IMR-90 (cell line): ENCODE measurements at regions not wholly inside any gene's neighbourhood (a gene's known extent, or its start where the extent isn't known, plus 50 kb on each side); places are given as distances from the start of the nearest gene placed in this dataset.

Experiments
- ATAC-seq: fragments of 200-7000 bp; cut with Tn5 transposase; 2 replicates; pipeline ENCODE4 v1.9.1; 2020; ENCODE audit warnings: low read depth, mild to moderate bottlenecking, moderate library complexity
- BruUV-seq: library from RNA; stranded (reverse); fragments of 400-500 nt; replicated peaks from 2 replicates; lab custom pipeline; 2021; lab: Mats Ljungman, UMichigan
- CTCF ChIA-PET: fragments of 300-600 bp; formaldehyde crosslinking; extraction: SDS; loops from one replicate; lab custom pipeline; 2021; ENCODE audit warnings: antibody characterized with exemption; lab: Yijun Ruan, JAX
- POLR2A ChIA-PET: fragments of 300-600 bp; sonication (Branson Sonifier 250); formaldehyde crosslinking; loops from one replicate; lab custom pipeline; 2022; ENCODE audit warnings: antibody characterized with exemption; ENCODE audit not compliant: unreplicated experiment; lab: Charles Lee
- DNase-seq: peaks from one replicate; pipeline ENCODE4 v3.0.0; 2013
- H2AFZ ChIP-seq: replicated peaks from 2 replicates; pipeline ENCODE3; 2013; ENCODE audit warnings: low read length, mild to moderate bottlenecking; ENCODE audit not compliant: poor library complexity
- H2AK5ac ChIP-seq: 2 replicates; pipeline ENCODE4 v1.6.1; 2013; ENCODE audit warnings: low read depth, low read length, inconsistent platforms
- H2AK9ac ChIP-seq: replicated peaks from 2 replicates; pipeline ENCODE3; 2013; ENCODE audit warnings: mild to moderate bottlenecking, low read depth, low read length, moderate library complexity; ENCODE audit not compliant: poor library complexity
- H2BK120ac ChIP-seq: 2 replicates; pipeline ENCODE4 v1.6.1; 2013; ENCODE audit warnings: low read depth, low read length, inconsistent platforms
- H2BK15ac ChIP-seq: 3 replicates; pipeline ENCODE4 v1.6.1; 2013; ENCODE audit warnings: low read depth, low read length, inconsistent platforms
- H2BK20ac ChIP-seq: 2 replicates; pipeline ENCODE4 v1.6.1; 2013; ENCODE audit warnings: low read depth, mild to moderate bottlenecking, inconsistent platforms, low read length, moderate library complexity
- H2BK5ac ChIP-seq: 2 replicates; pipeline ENCODE4 v1.6.1; 2013; ENCODE audit warnings: mild to moderate bottlenecking, low read depth, low read length, inconsistent platforms; ENCODE audit not compliant: poor library complexity, severe bottlenecking
- H3K14ac ChIP-seq: replicated peaks from 2 replicates; pipeline ENCODE4 v1.6.1; 2013; ENCODE audit warnings: low read depth, low read length, inconsistent platforms
- H3K18ac ChIP-seq: 2 replicates; pipeline ENCODE4 v1.6.1; 2013; ENCODE audit warnings: low read depth, low read length, control low read depth
- H3K23ac ChIP-seq: 2 replicates; pipeline ENCODE4 v1.6.1; 2013; ENCODE audit warnings: low read depth, low read length, inconsistent platforms
- H3K27ac ChIP-seq: 2 replicates; pipeline ENCODE4 v1.5.1; 2013; ENCODE audit warnings: mild to moderate bottlenecking, control low read depth, low read length; ENCODE audit not compliant: insufficient read depth
- H3K27me3 ChIP-seq: 2 replicates; pipeline ENCODE4 v1.6.1; 2013; ENCODE audit warnings: low read length; ENCODE audit not compliant: control insufficient read depth, insufficient read depth
- H3K36me3 ChIP-seq: 2 replicates; pipeline ENCODE4 v1.6.1; 2013; ENCODE audit warnings: low read length, mixed read lengths; ENCODE audit not compliant: control insufficient read depth, insufficient read depth
- H3K4ac ChIP-seq: 2 replicates; pipeline ENCODE4 v1.6.1; 2013; ENCODE audit warnings: low read depth, low read length, inconsistent platforms
- H3K4me1 ChIP-seq: 2 replicates; pipeline ENCODE4 v1.6.1; 2013; ENCODE audit warnings: low read length, mixed read lengths; ENCODE audit not compliant: control insufficient read depth, insufficient read depth
- H3K4me2 ChIP-seq: 2 replicates; pipeline ENCODE4 v1.6.1; 2013; ENCODE audit warnings: low read depth, mild to moderate bottlenecking, control low read depth, low read length, moderate library complexity
- H3K4me3 ChIP-seq: 2 replicates; pipeline ENCODE4 v1.5.1; 2013; ENCODE audit warnings: low read depth, mild to moderate bottlenecking, control low read depth, low read length, moderate library complexity; ENCODE audit not compliant: insufficient read depth
- H3K56ac ChIP-seq: 2 replicates; pipeline ENCODE4 v1.6.1; 2013; ENCODE audit warnings: low read length, inconsistent platforms; ENCODE audit not compliant: insufficient read depth; ENCODE audit errors: extremely low read depth
- H3K79me1 ChIP-seq, 2 experiments: 2 replicates each; pipeline ENCODE4 v1.6.1; 2013; ENCODE audit warnings: low read length in 2 of 2, inconsistent platforms in 1 of 2, low read depth in 1 of 2
- H3K9ac ChIP-seq: 2 replicates; pipeline ENCODE4 v1.6.1; 2013; ENCODE audit warnings: low read depth, low read length, control low read depth
- H3K9me1 ChIP-seq: 2 replicates; pipeline ENCODE4 v1.6.1; 2013; ENCODE audit warnings: low read length, inconsistent platforms; ENCODE audit not compliant: insufficient read depth
- H3K9me3 ChIP-seq: 2 replicates; pipeline ENCODE4 v1.6.1; 2013; ENCODE audit warnings: low read length; ENCODE audit not compliant: control insufficient read depth, insufficient read depth
- H4K20me1 ChIP-seq: 2 replicates; pipeline ENCODE4 v1.6.1; 2013; ENCODE audit warnings: low read length, inconsistent platforms; ENCODE audit not compliant: insufficient read depth
- H4K5ac ChIP-seq: 2 replicates; pipeline ENCODE4 v1.6.1; 2013; ENCODE audit warnings: mild to moderate bottlenecking, low read depth, low read length, control low read depth
- H4K8ac ChIP-seq, 2 experiments: 2 replicates each; pipeline ENCODE4 v1.6.1; 2013; ENCODE audit warnings: low read depth in 2 of 2, low read length in 2 of 2, control low read depth in 1 of 2, inconsistent platforms in 1 of 2
- H4K91ac ChIP-seq: 2 replicates; pipeline ENCODE4 v1.6.1; 2013; ENCODE audit warnings: low read depth, low read length, inconsistent platforms; ENCODE audit not compliant: insufficient read depth
- CEBPB ChIP-seq: IDR thresholded peaks from 2 replicates; pipeline ENCODE4 v1.6.1; 2012; ENCODE audit warnings: low read depth, low read length, improper control_type of control experiment
- MAZ ChIP-seq: IDR thresholded peaks from 2 replicates; pipeline ENCODE4 v1.6.1; 2012; ENCODE audit warnings: low read depth, mild to moderate bottlenecking, low read length, improper control_type of control experiment, moderate library complexity, borderline replicate concordance
- MXI1 ChIP-seq: IDR thresholded peaks from 2 replicates; pipeline ENCODE4 v1.6.1; 2012; ENCODE audit warnings: low read depth, mild to moderate bottlenecking, low read length, moderate library complexity, borderline replicate concordance
- NFE2L2 ChIP-seq: fragments of 150-350 bp; IDR thresholded peaks from 2 replicates; pipeline ENCODE4 v1.6.1; 2016; ENCODE audit warnings: low read depth, mild to moderate bottlenecking, low read length
- POLR2A ChIP-seq: IDR thresholded peaks from 2 replicates; pipeline ENCODE4 v1.6.1; 2012; ENCODE audit warnings: mild to moderate bottlenecking, low read depth, low read length
- RAD21 ChIP-seq: IDR thresholded peaks from 2 replicates; pipeline ENCODE4 v1.6.1; 2012; ENCODE audit warnings: low read length, improper control_type of control experiment
- RFX5 ChIP-seq: IDR thresholded peaks from 2 replicates; pipeline ENCODE4 v1.8.0; 2012; ENCODE audit warnings: low read depth, mild to moderate bottlenecking, low read length, moderate library complexity
- SMC3 ChIP-seq: fragments of 150-350 bp; IDR thresholded peaks from 2 replicates; pipeline ENCODE4 v1.6.1; 2016; ENCODE audit warnings: low read depth, mild to moderate bottlenecking, antibody characterized with exemption, low read length, moderate library complexity
- WGBS, 2 experiments: methylation state at CpG; one replicate each; pipeline versions ENCODE4 v1.1.5 to v1.1.7; 2013; ENCODE audit warnings: missing lambda C conversion rate in 2 of 2; ENCODE audit not compliant: insufficient read length in 1 of 2; ENCODE audit errors: extremely low coverage in 2 of 2; 5-methylcytosine and 5-hydroxymethylcytosine counted together
- dilution Hi-C: fragments of 300-500 bp; cut with HindIII; formaldehyde crosslinking; loops from one replicate; pipeline ENCODE4 v1.14.3; 2018; ENCODE audit warnings: low sequenced_read_pairs; ENCODE audit not compliant: unreplicated experiment
- in situ Hi-C: fragments of 300-500 bp; cut with MboI; formaldehyde crosslinking; loops from 3 replicates; pipeline ENCODE4 v1.14.3; 2019; ENCODE audit warnings: low sequenced_read_pairs, inconsistent platforms, mixed read lengths
- intact Hi-C: fragments of 100-400 bp; cut with micrococcal nuclease; formaldehyde crosslinking; loops from 2 replicates; pipeline ENCODE4 v1.10.0; 2022

DNA sequence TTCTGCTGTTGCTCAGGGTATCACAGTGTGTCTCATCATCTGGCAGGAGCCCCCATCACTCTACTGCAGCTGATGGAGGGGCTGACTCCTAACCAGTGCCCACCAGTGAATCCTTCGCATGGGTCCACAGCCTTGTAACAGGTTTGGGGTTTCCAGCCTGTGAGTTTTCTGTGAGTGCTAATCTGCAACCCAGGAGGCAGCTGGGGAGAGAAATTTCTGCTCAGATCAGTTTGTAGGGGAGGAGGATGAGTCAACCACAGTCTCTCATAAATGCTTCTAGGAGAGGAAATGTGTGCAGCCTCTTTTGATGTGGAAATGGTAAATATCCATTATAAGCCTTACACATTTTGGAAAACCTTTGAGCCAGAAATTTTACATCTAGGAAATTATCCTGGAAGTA lies 871.3 kb downstream of the AACS start:
- DNase-seq: no peak
- no peak overlapping the region for H3K18ac ChIP-seq
- no peaks in the 10 kb centered on the region for H3K79me1 ChIP-seq
- BruUV-seq: no TSS peak
- no peaks in the 10 kb centered on the region for H3K9me1 ChIP-seq
- no peak overlapping the region for H2BK20ac ChIP-seq
- in situ Hi-C loops: no loop called here
- no peak overlapping the region for H2AK5ac ChIP-seq
- no peak overlapping the region for H2AK9ac ChIP-seq
- H4K91ac ChIP-seq: no peak overlapping the region
- dilution Hi-C loops: no loop called here
- H4K8ac ChIP-seq: no peak overlapping the region
- no peak overlapping the region for H3K27ac ChIP-seq
- H2BK15ac ChIP-seq: no peak overlapping the region
- H3K9me3 ChIP-seq: peaks cover 1% of the 10 kb centered on the region
- no peak overlapping the region for H3K4me3 ChIP-seq
- H4K5ac ChIP-seq: no peak overlapping the region
- no peak overlapping the region for H3K14ac ChIP-seq
- ChIA-PET CTCF (no interaction called here), POLR2A (no interaction called here)
- WGBS, 2 experiments: no CpG with 5 or more reads among the region's 1 CpG
- H3K9ac ChIP-seq: no peak overlapping the region
- TF ChIP-seq CEBPB (no peak), MXI1 (no peak), SMC3 (no peak), NFE2L2 (no peak), RFX5 (no peak), POLR2A (no peak), RAD21 (no peak), MAZ (no peak)
- no peak for ATAC-seq
- H3K4me2 ChIP-seq: no peak overlapping the region
- H3K56ac ChIP-seq: no peak overlapping the region
- no peak overlapping the region for H3K23ac ChIP-seq
- no peaks in the 10 kb centered on the region for H3K36me3 ChIP-seq
- no peak overlapping the region for H2BK5ac ChIP-seq
- no peaks in the 10 kb centered on the region for H3K27me3 ChIP-seq
- intact Hi-C loops: no loop called here
- no peaks in the 10 kb centered on the region for H3K4me1 ChIP-seq
- H3K4ac ChIP-seq: no peak overlapping the region
- H2BK120ac ChIP-seq: no peak overlapping the region
- H2AFZ ChIP-seq: no peak overlapping the region
- H4K20me1 ChIP-seq: no peaks in the 10 kb centered on the region
